AG04450 (cell line): ENCODE measurements at regions not wholly inside any gene's neighbourhood (a gene's known extent, or its start where the extent isn't known, plus 50 kb on each side); places are given as distances from the start of the nearest gene placed in this dataset.

Source experiments
- CTCF ChIA-PET: fragments of 300-600, 350-600 bp; formaldehyde crosslinking; extraction: SDS; loops from one replicate; lab custom pipeline; 2022; ENCODE audit warnings: antibody characterized with exemption, inconsistent platforms; lab: Charles Lee
- POLR2A ChIA-PET: fragments of 350-600 bp; formaldehyde crosslinking; extraction: SDS; loops from one replicate; lab custom pipeline; 2021; ENCODE audit warnings: antibody characterized with exemption, inconsistent platforms; lab: Yijun Ruan, JAX
- DNase-seq: peaks from one replicate; pipeline ENCODE4 v3.0.0-alpha.2; 2011; ENCODE audit warnings: low read depth, low spot score
- H3K27ac ChIP-seq: one replicate; pipeline ENCODE4 v1.5.1; 2012; ENCODE audit warnings: low read depth, low read length, control low read depth
- H3K27me3 ChIP-seq: one replicate; pipeline ENCODE4 v1.6.0; 2012; ENCODE audit warnings: low read length; ENCODE audit not compliant: control insufficient read depth, insufficient read depth
- H3K4me3 ChIP-seq: 2 replicates; pipeline ENCODE4 v1.5.1; 2011; ENCODE audit warnings: mild to moderate bottlenecking, low read depth, low read length, control low read depth
- H3K9me3 ChIP-seq: 2 replicates; pipeline ENCODE4 v1.5.1; 2012; ENCODE audit warnings: low read length; ENCODE audit not compliant: control insufficient read depth, insufficient read depth
- TF ChIP-seq, protein P1 (sequence below): IDR thresholded peaks from 2 replicates; pipeline ENCODE4 v1.5.1; 2011; ENCODE audit warnings: low read depth, low read length, control low read depth, inconsistent platforms

DNA sequence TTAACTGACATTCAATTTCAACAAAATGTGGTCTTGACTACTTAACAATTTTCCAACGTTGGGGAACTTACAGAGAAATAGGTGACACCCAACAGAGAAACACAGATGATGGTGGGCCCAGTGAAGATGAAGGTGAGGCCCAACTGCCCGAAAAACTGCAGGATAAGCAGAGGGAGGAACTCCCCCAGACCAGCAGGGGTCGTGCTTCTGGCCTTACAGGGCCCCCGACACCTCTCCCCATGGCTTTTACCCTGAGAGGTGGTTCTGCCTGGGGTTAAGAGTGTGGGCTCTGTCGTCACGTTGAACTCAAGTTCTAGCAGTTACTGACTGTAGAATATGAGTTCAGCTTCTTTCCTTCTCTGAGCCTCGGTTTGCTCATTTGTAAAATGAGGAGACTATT is 119.5 kb upstream of the SMIM21 start:
- Histone ChIP-seq H3K27me3 (no peaks in the 10 kb centered on the region), H3K27ac (no peak overlapping the region), H3K9me3 (0 out of 2 replicates have a peak, but pooled peaks cover 2% of the 10 kb centered on the region), H3K4me3 (no peak overlapping the region)
- no peak for DNase-seq
- ChIA-PET CTCF (interaction anchor here (0.6 kb wide), 1 partner anchor 711 kb away, joined by 4 read pairs; no protein-coding TSS in a partner anchor), POLR2A (no interaction called here)
- TF ChIP-seq, protein P1, sequence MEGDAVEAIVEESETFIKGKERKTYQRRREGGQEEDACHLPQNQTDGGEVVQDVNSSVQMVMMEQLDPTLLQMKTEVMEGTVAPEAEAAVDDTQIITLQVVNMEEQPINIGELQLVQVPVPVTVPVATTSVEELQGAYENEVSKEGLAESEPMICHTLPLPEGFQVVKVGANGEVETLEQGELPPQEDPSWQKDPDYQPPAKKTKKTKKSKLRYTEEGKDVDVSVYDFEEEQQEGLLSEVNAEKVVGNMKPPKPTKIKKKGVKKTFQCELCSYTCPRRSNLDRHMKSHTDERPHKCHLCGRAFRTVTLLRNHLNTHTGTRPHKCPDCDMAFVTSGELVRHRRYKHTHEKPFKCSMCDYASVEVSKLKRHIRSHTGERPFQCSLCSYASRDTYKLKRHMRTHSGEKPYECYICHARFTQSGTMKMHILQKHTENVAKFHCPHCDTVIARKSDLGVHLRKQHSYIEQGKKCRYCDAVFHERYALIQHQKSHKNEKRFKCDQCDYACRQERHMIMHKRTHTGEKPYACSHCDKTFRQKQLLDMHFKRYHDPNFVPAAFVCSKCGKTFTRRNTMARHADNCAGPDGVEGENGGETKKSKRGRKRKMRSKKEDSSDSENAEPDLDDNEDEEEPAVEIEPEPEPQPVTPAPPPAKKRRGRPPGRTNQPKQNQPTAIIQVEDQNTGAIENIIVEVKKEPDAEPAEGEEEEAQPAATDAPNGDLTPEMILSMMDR = no peak

DNA sequence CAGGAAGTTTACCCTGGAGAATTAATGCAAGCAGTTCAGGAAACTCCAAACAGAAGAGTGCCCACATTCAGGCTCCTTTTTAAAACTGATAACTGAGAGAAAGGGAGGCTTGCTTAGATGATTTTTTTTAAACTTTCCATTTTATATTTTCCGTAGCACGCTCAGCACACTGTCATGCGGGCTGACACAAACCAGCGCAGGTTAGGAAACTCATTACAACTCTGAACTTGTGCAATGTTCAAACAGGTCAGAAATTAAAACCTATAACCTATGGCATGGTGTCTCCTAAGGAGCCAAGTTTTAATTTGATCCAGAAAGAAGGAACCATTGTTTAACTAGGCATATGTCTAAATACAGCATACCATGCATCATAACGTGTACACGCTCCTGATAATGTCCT is 117.7 kb upstream of the SMIM21 start:
- TF ChIP-seq, protein P1 = no peak
- no peak for DNase-seq
- Histone ChIP-seq H3K27me3 (no peaks in the 10 kb centered on the region), H3K9me3 (0 out of 2 replicates have a peak, but pooled peaks cover 2% of the 10 kb centered on the region), H3K27ac (no peak overlapping the region), H3K4me3 (no peak overlapping the region)
- POLR2A ChIA-PET = interaction anchor here (0.6 kb wide), 1 partner anchor 209 kb away, joined by 4 read pairs; no protein-coding TSS in a partner anchor
- CTCF ChIA-PET = no interaction called here

DNA sequence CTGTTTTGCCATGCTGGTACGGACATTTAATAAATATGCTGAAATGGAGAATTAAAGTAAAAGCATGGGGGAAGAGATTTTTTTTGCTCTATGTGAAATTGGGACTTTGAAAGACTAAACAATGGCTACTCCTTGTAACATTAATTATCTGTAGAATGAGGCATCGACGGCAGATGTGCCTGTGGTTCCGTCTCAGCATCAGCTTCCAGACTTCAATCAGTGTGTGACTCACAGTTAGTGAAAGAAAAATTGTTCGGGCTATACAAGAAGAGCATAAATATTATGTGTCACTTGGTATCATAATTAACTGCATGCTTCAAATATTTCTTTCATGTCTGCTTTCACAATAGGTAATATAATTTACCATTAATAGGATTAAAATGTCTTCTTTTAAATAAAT is 117.0 kb upstream of the SMIM21 start:
- TF ChIP-seq, protein P1 = no peak
- no peak overlapping the region for H3K27ac ChIP-seq
- H3K4me3 ChIP-seq = no peak overlapping the region
- CTCF ChIA-PET = no interaction called here
- no peaks in the 10 kb centered on the region for H3K27me3 ChIP-seq
- POLR2A ChIA-PET = no interaction called here
- 0 out of 2 replicates have a peak, but pooled peaks cover 2% of the 10 kb centered on the region for H3K9me3 ChIP-seq
- DNase-seq = no peak

DNA sequence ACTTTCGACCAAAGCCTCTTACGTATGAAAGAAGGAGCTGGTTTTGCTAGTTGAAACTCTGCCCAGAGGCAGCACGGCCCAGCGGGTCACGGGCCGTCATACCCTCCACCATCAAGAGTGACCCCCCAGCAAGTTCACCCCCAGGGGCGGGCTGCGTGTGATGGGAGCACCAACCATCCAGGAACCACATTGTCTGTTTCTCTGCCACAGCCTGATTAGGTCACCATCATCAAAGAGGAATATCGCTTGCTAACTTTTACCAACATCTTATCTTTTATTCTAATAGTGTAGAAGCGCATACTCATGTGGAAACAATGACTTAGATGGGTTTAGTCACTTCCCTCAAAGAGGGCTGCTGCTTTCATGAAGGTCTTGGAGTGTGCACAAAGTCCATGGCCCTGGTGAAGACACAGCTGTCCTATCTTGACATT is 116.6 kb upstream of the SMIM21 start:
- POLR2A ChIA-PET = no interaction called here

DNA sequence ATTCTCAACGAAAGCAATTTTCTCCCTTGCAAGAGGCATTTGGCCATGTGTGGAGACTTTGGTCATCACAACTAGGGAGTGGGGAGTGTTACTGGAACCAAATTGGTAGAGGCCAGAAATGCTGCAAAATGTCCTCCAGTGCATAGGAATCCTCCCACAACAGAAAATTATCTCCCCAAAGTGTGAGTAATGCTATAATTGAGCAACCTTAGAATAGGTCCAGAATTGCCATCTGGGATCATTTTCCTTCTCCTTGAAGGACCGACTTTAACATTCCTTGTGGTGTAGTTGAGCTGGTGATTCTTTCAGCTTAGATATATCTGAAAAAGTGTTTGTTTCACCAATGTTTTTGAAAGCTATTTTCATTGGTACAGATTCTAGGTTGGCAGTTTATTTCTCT is 111.2 kb upstream of the SMIM21 start:
- Histone ChIP-seq H3K4me3 (no peak overlapping the region), H3K27ac (no peak overlapping the region), H3K9me3 (no peaks in the 10 kb centered on the region), H3K27me3 (no peaks in the 10 kb centered on the region)
- TF ChIP-seq, protein P1 = no peak
- DNase-seq = peak; percentile 13
- CTCF ChIA-PET = interaction anchor here (1.1 kb wide), 1 partner anchor 810 kb away, joined by 3 read pairs; no protein-coding TSS in a partner anchor
- POLR2A ChIA-PET = interaction anchor here (1.3 kb wide), 1 partner anchor 55 kb away, joined by 3 read pairs; no protein-coding TSS in a partner anchor

More for the DNA sequence above, 116.6 kb upstream of the SMIM21 start:
- H3K9me3 ChIP-seq = 0 out of 2 replicates have a peak, but pooled peaks cover 2% of the 10 kb centered on the region
- DNase-seq = no peak
- no peaks in the 10 kb centered on the region for H3K27me3 ChIP-seq
- no peak overlapping the region for H3K27ac ChIP-seq
- no peak overlapping the region for H3K4me3 ChIP-seq
- CTCF ChIA-PET = no interaction called here
- TF ChIP-seq, protein P1 = no peak
